ENCODE measurements at regions not wholly inside any gene's neighbourhood (a gene's known extent, or its start where the extent isn't known, plus 50 kb on each side); places are given as distances from the start of the nearest gene placed in this dataset.

- TF ChIP-seq CTCF (conservative IDR thresholded peaks at IDR 0.05; ENCODE audit: low read length) (no peak), EZH2phosphoT487 (IDR thresholded peaks at IDR 0.05; ENCODE audit: borderline replicate concordance) (no peak)
These were observed 185.1 kb upstream of the TGFBR2 start for GRCh38 chr3:30421266-30421665.
